ENCODE measurements at regions not wholly inside any gene's neighbourhood (a gene's known extent, or its start where the extent isn't known, plus 50 kb on each side); places are given as distances from the start of the nearest gene placed in this dataset.

DNA sequence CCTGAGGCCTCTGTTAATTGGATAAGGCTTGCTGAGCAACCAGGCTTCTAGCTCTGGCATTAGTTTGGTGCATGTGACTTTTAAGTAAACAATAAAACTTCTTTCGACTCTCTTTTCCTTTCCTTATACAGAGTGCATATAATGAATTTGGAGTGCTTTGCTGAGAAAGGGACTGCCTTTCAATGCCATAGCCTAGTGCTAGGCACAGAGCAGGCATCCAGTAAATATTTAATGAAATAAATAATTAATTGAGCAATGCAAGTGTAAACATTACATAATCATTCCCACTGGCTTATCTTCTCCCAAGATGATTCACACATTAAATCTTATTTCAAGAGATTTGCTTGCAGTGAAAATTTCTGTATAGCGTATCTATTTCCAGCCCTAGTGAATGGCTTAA lies 74.1 kb downstream of the NMUR2 start:
- TF ChIP-seq SREBF2 (IDR thresholded peaks at IDR 0.05) (no peak), CBX8 (IDR thresholded peaks at IDR 0.05) (no peak), RARB (CRISPR knock-in tag; IDR thresholded peaks at IDR 0.05) (no peak), CBX2 (IDR thresholded peaks at IDR 0.05; ENCODE audit: borderline replicate concordance, low read depth) (no peak), GATA3 (IDR thresholded peaks at IDR 0.05; ENCODE audit: borderline replicate concordance) (no peak), ZNF302 (CRISPR knock-in tag; IDR thresholded peaks at IDR 0.05) (no peak), TP53 (CRISPR knock-in tag; IDR thresholded peaks at IDR 0.05) (no peak), SMC3 (IDR thresholded peaks at IDR 0.05) (no peak), NFE2L2 (conservative IDR thresholded peaks at IDR 0.05; ENCODE audit: low read length) (no peak), NPAS2 (CRISPR knock-in tag; IDR thresholded peaks at IDR 0.05; ENCODE audit: borderline replicate concordance) (no peak)
- TF ChIP-seq, protein P1, sequence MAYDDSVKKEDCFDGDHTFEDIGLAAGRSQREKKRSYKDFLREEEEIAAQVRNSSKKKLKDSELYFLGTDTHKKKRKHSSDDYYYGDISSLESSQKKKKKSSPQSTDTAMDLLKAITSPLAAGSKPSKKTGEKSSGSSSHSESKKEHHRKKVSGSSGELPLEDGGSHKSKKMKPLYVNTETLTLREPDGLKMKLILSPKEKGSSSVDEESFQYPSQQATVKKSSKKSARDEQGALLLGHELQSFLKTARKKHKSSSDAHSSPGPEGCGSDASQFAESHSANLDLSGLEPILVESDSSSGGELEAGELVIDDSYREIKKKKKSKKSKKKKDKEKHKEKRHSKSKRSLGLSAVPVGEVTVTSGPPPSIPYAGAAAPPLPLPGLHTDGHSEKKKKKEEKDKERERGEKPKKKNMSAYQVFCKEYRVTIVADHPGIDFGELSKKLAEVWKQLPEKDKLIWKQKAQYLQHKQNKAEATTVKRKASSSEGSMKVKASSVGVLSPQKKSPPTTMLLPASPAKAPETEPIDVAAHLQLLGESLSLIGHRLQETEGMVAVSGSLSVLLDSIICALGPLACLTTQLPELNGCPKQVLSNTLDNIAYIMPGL (CRISPR knock-in tag; IDR thresholded peaks at IDR 0.05; ENCODE audit: borderline replicate concordance), result no peak
- Histone ChIP-seq H3K4me2 (no peak overlapping the region), H3K4me1 (no peaks in the 10 kb centered on the region), H3K4me3 (no peak overlapping the region), H3K27ac (no peak overlapping the region), H3K9me3 (no peaks in the 10 kb centered on the region)
- DNase-seq (ENCODE audit: low read depth in 1 of 2, low spot score in 1 of 2) (no peak), FAIRE-seq (no peak), ATAC-seq (no peak)
- ChIA-PET POLR2A (no interaction called here), CTCF (no interaction called here)
- 11% methylated on average over 2 of the region's 2 CpGs for WGBS (ENCODE audit: missing lambda C conversion rate)

DNA sequence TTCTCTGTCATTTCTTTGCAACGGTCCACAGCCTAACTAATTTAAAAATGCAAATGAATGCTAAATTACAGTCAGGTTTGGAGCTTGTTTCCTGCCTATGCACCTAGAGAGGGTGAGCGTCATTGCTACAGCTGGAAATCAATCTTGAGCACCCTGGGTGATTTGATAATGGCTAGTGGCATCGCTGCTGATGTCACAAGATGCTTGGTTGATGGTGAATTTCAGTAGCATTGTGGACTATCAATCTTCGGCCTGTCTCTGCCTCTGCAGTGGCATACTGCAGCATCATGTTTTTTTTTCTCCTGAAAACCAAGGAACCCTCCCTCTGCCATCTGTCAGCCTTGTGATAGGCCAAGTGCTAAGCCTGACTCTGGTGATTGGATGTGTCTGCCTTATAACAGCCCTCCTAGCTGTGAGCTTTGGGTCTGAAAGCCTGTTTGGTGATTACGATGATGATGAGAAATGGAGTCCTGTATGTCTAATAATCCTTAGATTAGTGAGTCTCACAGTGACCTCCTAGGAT lies 75.3 kb downstream of the NMUR2 start:
- ChIA-PET CTCF (no interaction called here), POLR2A (no interaction called here)
- H3K4me3 ChIP-seq, result no peak overlapping the region
- H3K27ac ChIP-seq, result no peak overlapping the region
- ATAC-seq (no peak), FAIRE-seq (no peak), DNase-seq (ENCODE audit: low read depth in 1 of 2, low spot score in 1 of 2) (no peak)
- 0% methylated on average over 5 of the region's 5 CpGs for WGBS (ENCODE audit: missing lambda C conversion rate)
- no peaks in the 10 kb centered on the region for H3K4me1 ChIP-seq
- TF ChIP-seq HDAC2 (IDR thresholded peaks at IDR 0.05) (no peak), TFCP2L1 (CRISPR knock-in tag; IDR thresholded peaks at IDR 0.05) (no peak), ESRRA (IDR thresholded peaks at IDR 0.05; ENCODE audit: borderline replicate concordance, low read length) (no peak), FOSL2 (IDR thresholded peaks at IDR 0.05) (no peak), FOSL2 (CRISPR knock-in tag; IDR thresholded peaks at IDR 0.05) (no peak), TP53 (CRISPR knock-in tag; IDR thresholded peaks at IDR 0.05) (no peak), MAZ (IDR thresholded peaks at IDR 0.05; ENCODE audit: borderline replicate concordance, low read depth, low read length) (no peak), CEBPB (IDR thresholded peaks at IDR 0.05) (no peak), PHF8 (IDR thresholded peaks at IDR 0.05; ENCODE audit: borderline replicate concordance, low read depth) (no peak), FOXS1 (CRISPR knock-in tag; IDR thresholded peaks at IDR 0.05) (no peak), HOXB5 (CRISPR knock-in tag; IDR thresholded peaks at IDR 0.05) (no peak), KDM5A (IDR thresholded peaks at IDR 0.05) (no peak), POLR2AphosphoS2 (conservative IDR thresholded peaks at IDR 0.05; ENCODE audit: low read length) (no peak), FOSB (CRISPR knock-in tag; IDR thresholded peaks at IDR 0.05) (no peak), RCOR1 (IDR thresholded peaks at IDR 0.05; ENCODE audit: low read depth, low read length) (no peak), CBX2 (IDR thresholded peaks at IDR 0.05; ENCODE audit: borderline replicate concordance, low read depth) (no peak), RARB (CRISPR knock-in tag; IDR thresholded peaks at IDR 0.05) (no peak), BHLHE40 (IDR thresholded peaks at IDR 0.05; ENCODE audit: low read depth, low read length) (no peak), JUN (IDR thresholded peaks at IDR 0.05) (no peak)
- TF ChIP-seq, protein P2, sequence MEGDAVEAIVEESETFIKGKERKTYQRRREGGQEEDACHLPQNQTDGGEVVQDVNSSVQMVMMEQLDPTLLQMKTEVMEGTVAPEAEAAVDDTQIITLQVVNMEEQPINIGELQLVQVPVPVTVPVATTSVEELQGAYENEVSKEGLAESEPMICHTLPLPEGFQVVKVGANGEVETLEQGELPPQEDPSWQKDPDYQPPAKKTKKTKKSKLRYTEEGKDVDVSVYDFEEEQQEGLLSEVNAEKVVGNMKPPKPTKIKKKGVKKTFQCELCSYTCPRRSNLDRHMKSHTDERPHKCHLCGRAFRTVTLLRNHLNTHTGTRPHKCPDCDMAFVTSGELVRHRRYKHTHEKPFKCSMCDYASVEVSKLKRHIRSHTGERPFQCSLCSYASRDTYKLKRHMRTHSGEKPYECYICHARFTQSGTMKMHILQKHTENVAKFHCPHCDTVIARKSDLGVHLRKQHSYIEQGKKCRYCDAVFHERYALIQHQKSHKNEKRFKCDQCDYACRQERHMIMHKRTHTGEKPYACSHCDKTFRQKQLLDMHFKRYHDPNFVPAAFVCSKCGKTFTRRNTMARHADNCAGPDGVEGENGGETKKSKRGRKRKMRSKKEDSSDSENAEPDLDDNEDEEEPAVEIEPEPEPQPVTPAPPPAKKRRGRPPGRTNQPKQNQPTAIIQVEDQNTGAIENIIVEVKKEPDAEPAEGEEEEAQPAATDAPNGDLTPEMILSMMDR (IDR thresholded peaks at IDR 0.05), result no peak
- TF ChIP-seq, protein P3, sequence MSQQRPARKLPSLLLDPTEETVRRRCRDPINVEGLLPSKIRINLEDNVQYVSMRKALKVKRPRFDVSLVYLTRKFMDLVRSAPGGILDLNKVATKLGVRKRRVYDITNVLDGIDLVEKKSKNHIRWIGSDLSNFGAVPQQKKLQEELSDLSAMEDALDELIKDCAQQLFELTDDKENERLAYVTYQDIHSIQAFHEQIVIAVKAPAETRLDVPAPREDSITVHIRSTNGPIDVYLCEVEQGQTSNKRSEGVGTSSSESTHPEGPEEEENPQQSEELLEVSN (IDR thresholded peaks at IDR 0.05; ENCODE audit: borderline replicate concordance, low read depth), result no peak
- no peaks in the 10 kb centered on the region for H3K9me3 ChIP-seq
- no peak overlapping the region for H3K4me2 ChIP-seq
